HCT116 (cell line): ENCODE measurements at regions not wholly inside any gene's neighbourhood (a gene's known extent, or its start where the extent isn't known, plus 50 kb on each side); places are given as distances from the start of the nearest gene placed in this dataset.

ENCODE experiments used
- CTCF ChIP-seq, 3 experiments: fragments of 200-600 bp in 1 of 3; sonication (generic) in 1 of 3; IDR thresholded peaks in 2 of 3; conservative IDR thresholded peaks in 1 of 3; 2 replicates each; pipeline ENCODE4 v1.5.1; 2012 to 2017; ENCODE audit warnings: low read depth in 2 of 3, low read length in 2 of 3, antibody characterized with exemption in 1 of 3, borderline replicate concordance in 1 of 3, control low read depth in 1 of 3, mild to moderate bottlenecking in 1 of 3, mixed read lengths in 1 of 3, mixed run types in 1 of 3, moderate library complexity in 1 of 3; ENCODE audit not compliant: insufficient read depth in 1 of 3
- EGR1 ChIP-seq: IDR thresholded peaks from 2 replicates; pipeline ENCODE4 v1.6.1; 2012; ENCODE audit warnings: low read depth
- EZH2 ChIP-seq: fragments of 200-600 bp; sonication (generic); IDR thresholded peaks from 2 replicates; pipeline ENCODE4 v1.6.1; 2017; ENCODE audit warnings: antibody characterized with exemption, mixed run types
- FOSL1 ChIP-seq: IDR thresholded peaks from 2 replicates; pipeline ENCODE4 v1.6.1; 2012; ENCODE audit warnings: low read depth
- MAX ChIP-seq: IDR thresholded peaks from 2 replicates; pipeline ENCODE4 v1.6.1; 2012
- TF ChIP-seq, protein P1 (sequence below): IDR thresholded peaks from 2 replicates; pipeline ENCODE4 v1.6.1; 2012

- TF ChIP-seq CTCF (IDR thresholded peaks at IDR 0.05 in 2 of 3, conservative IDR thresholded peaks at IDR 0.05 in 1 of 3; ENCODE audit: borderline replicate concordance in 1 of 3, insufficient read depth in 1 of 3, low read depth in 2 of 3, low read length in 2 of 3) = no peak
- TF ChIP-seq EGR1 = no peak
- TF ChIP-seq EZH2 = no peak
- TF ChIP-seq FOSL1 = no peak
- TF ChIP-seq MAX = no peak
- TF ChIP-seq, protein P1, sequence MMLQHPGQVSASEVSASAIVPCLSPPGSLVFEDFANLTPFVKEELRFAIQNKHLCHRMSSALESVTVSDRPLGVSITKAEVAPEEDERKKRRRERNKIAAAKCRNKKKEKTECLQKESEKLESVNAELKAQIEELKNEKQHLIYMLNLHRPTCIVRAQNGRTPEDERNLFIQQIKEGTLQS = no peak
Observed at GRCh38 chr13:78401873-78402707, 201.3 kb downstream of the POU4F1 start.
